Endothelial cell of umbilical vein (primary cell): ENCODE measurements at regions not wholly inside any gene's neighbourhood (a gene's known extent, or its start where the extent isn't known, plus 50 kb on each side); places are given as distances from the start of the nearest gene placed in this dataset.

ENCODE experiments used
- BruUV-seq: library from RNA; stranded (reverse); fragments of 400-500 nt; replicated peaks from 2 replicates; lab custom pipeline; 2021; lab: Mats Ljungman, UMichigan
- CTCF ChIA-PET: fragments of 300-600, 350-600 bp; sonication (Branson Sonifier 250); formaldehyde crosslinking; loops from one replicate; lab custom pipeline; 2021; ENCODE audit warnings: antibody characterized with exemption, inconsistent platforms; lab: Charles Lee
- POLR2A ChIA-PET: fragments of 300-600, 350-600 bp; sonication (Branson Sonifier 250); formaldehyde crosslinking; loops from one replicate; lab custom pipeline; 2021; ENCODE audit warnings: antibody characterized with exemption, inconsistent platforms; lab: Charles Lee
- DNase-seq: peaks from one replicate; pipeline ENCODE4 v3.0.0-alpha.2; 2011; ENCODE audit warnings: low read depth, low spot score
- FAIRE-seq: peaks from 2 replicates; lab custom pipeline; 2011; peaks lifted over from hg19 to GRCh38; lab: Jason Lieb, UNC
- H2AFZ ChIP-seq: 2 replicates; pipeline ENCODE4 v1.6.0; 2012; ENCODE audit warnings: low read depth, low read length, control low read depth, inconsistent platforms
- H3K27ac ChIP-seq: 2 replicates; pipeline ENCODE4 v1.5.1; 2011; ENCODE audit warnings: low read depth, mild to moderate bottlenecking, control low read depth, low read length, moderate library complexity; ENCODE audit not compliant: insufficient read depth
- H3K27me3 ChIP-seq, 2 experiments: 2 replicates each; pipeline versions ENCODE4 v1.6.0 to v1.6.1; 2011; ENCODE audit warnings: low read length in 2 of 2, mixed read lengths in 1 of 2; ENCODE audit not compliant: control insufficient read depth in 2 of 2, insufficient read depth in 2 of 2
- H3K36me3 ChIP-seq, 2 experiments: 2 replicates in 1 of 2; 3 replicates in 1 of 2; pipeline ENCODE4 v1.5.1; 2011; ENCODE audit warnings: low read length in 2 of 2, mild to moderate bottlenecking in 1 of 2, moderate library complexity in 1 of 2; ENCODE audit not compliant: control insufficient read depth in 2 of 2, insufficient read depth in 2 of 2; ENCODE audit errors: extremely low read depth in 1 of 2
- H3K4me1 ChIP-seq: 3 replicates; pipeline ENCODE4 v1.5.1; 2011; ENCODE audit warnings: mild to moderate bottlenecking, low read length; ENCODE audit not compliant: control insufficient read depth, insufficient read depth; ENCODE audit errors: extremely low read depth
- H3K4me2 ChIP-seq: 2 replicates; pipeline ENCODE4 v1.6.1; 2011; ENCODE audit warnings: low read length, control low read depth, mixed read lengths; ENCODE audit not compliant: insufficient read depth
- H3K4me3 ChIP-seq, 3 experiments: fragments of 200-600 bp in 1 of 3; sonication (generic), shearing (Covaris generic) in 1 of 3; replicated peaks in 1 of 3; 2 replicates each; pipeline ENCODE4 v1.5.1; 2011 to 2016; ENCODE audit warnings: control low read depth in 3 of 3, low read length in 3 of 3, mild to moderate bottlenecking in 2 of 3, inconsistent platforms in 1 of 3, low read depth in 1 of 3, moderate library complexity in 1 of 3; ENCODE audit not compliant: insufficient read depth in 1 of 3
- H3K79me2 ChIP-seq: 2 replicates; pipeline ENCODE4 v1.6.0; 2012; ENCODE audit warnings: low read length, inconsistent platforms; ENCODE audit not compliant: control insufficient read depth, insufficient read depth
- H3K9ac ChIP-seq: replicated peaks from 2 replicates; pipeline ENCODE3; 2011; ENCODE audit warnings: low read length, control low read depth; ENCODE audit not compliant: insufficient read depth; ENCODE audit errors: extremely low read depth
- H3K9me1 ChIP-seq: replicated peaks from 3 replicates; pipeline ENCODE4 v1.6.0; 2011; ENCODE audit warnings: mild to moderate bottlenecking, low read length; ENCODE audit not compliant: control insufficient read depth, insufficient read depth; ENCODE audit errors: extremely low read depth
- H3K9me3 ChIP-seq: replicated peaks from 2 replicates; pipeline ENCODE4 v1.5.1; 2012; ENCODE audit warnings: low read length, inconsistent platforms; ENCODE audit not compliant: control insufficient read depth, insufficient read depth
- H4K20me1 ChIP-seq: replicated peaks from 2 replicates; pipeline ENCODE3; 2011; ENCODE audit warnings: mild to moderate bottlenecking, low read length; ENCODE audit not compliant: control insufficient read depth, insufficient read depth; ENCODE audit errors: extremely low read depth
- CTCF ChIP-seq, 2 donors: IDR thresholded peaks; 1 replicate in 1 of 2; 2 replicates in 1 of 2; pipeline ENCODE4 v1.5.1; 2011; ENCODE audit warnings: low read length in 2 of 2, mild to moderate bottlenecking in 2 of 2, moderate library complexity in 2 of 2, control low read depth in 1 of 2, inconsistent platforms in 1 of 2, low read depth in 1 of 2; ENCODE audit not compliant: insufficient read depth in 1 of 2; ENCODE audit errors: extremely low read depth in 1 of 2
- EZH2 ChIP-seq: IDR thresholded peaks from 2 replicates; pipeline ENCODE4 v1.6.1; 2012; ENCODE audit warnings: borderline replicate concordance, low read depth, mild to moderate bottlenecking, moderate library complexity, low read length, inconsistent platforms; ENCODE audit not compliant: severe bottlenecking
- FOS ChIP-seq: IDR thresholded peaks from 2 replicates; pipeline ENCODE4 v1.6.1; 2011; ENCODE audit warnings: mild to moderate bottlenecking, low read length, moderate library complexity, borderline replicate concordance; ENCODE audit not compliant: insufficient read depth
- GATA2 ChIP-seq: IDR thresholded peaks from 2 replicates; pipeline ENCODE4 v1.7.0; 2011; ENCODE audit warnings: low read depth, mild to moderate bottlenecking, moderate library complexity, mixed read lengths, low read length; ENCODE audit not compliant: insufficient read length, insufficient read depth
- JUN ChIP-seq: IDR thresholded peaks from 2 replicates; pipeline ENCODE4 v1.6.1; 2011; ENCODE audit warnings: borderline replicate concordance, low read depth; ENCODE audit not compliant: insufficient read length, insufficient read depth
- MAX ChIP-seq: IDR thresholded peaks from 2 replicates; pipeline ENCODE4 v1.6.1; 2011; ENCODE audit not compliant: insufficient read depth, insufficient read length
- MYC ChIP-seq: IDR thresholded peaks from one replicate; pipeline ENCODE4 v1.6.1; 2011; ENCODE audit warnings: mild to moderate bottlenecking, low read depth, low read length
- POLR2A ChIP-seq: IDR thresholded peaks from 2 replicates; pipeline ENCODE4 v1.6.1; 2012; ENCODE audit warnings: low read depth, mild to moderate bottlenecking, control low read depth, low read length
- POLR2AphosphoS5 ChIP-seq: IDR thresholded peaks from 2 replicates; pipeline ENCODE4 v1.6.1; 2012; ENCODE audit warnings: low read depth, mild to moderate bottlenecking, control low read depth, low read length, moderate library complexity; ENCODE audit not compliant: insufficient read depth
- dilution Hi-C: fragments of 300-500 bp; cut with MboI; formaldehyde crosslinking; loops from one replicate; pipeline ENCODE4 v1.15.0; 2019; ENCODE audit warnings: low sequenced_read_pairs; ENCODE audit not compliant: extremely low pct_ligation_motif_present
- intact Hi-C: fragments of 100-400 bp; cut with micrococcal nuclease; formaldehyde crosslinking; loops from one replicate; pipeline ENCODE4 v1.10.0; 2022

- Histone ChIP-seq H3K27me3 (peaks cover 0 to 15% of the 10 kb centered on the region in 2 experiments), H3K36me3 (no peaks in the 10 kb centered on the region), H3K9me1 (no peaks in the 10 kb centered on the region), H4K20me1 (no peaks in the 10 kb centered on the region), H3K27ac (no peak overlapping the region), H3K4me1 (no peaks in the 10 kb centered on the region), H3K4me2 (no peak overlapping the region), H2AFZ (no peak overlapping the region), H3K9ac (no peak overlapping the region), H3K9me3 (no peaks in the 10 kb centered on the region), H3K4me3 (no peak overlapping the region), H3K79me2 (no peaks in the 10 kb centered on the region)
- no peak for FAIRE-seq
- intact Hi-C loops, result no loop called here
- TF ChIP-seq MAX (no peak), FOS (no peak), POLR2A (no peak), EZH2 (no peak), MYC (no peak), POLR2AphosphoS5 (no peak), JUN (no peak), CTCF (IDR thresholded peaks at IDR 0.05; ENCODE audit: extremely low read depth in 1 of 2, insufficient read depth in 1 of 2, low read depth in 1 of 2, low read length in 2 of 2) (no peak), GATA2 (no peak)
- CTCF ChIA-PET, result interaction anchor here (0.7 kb wide), 1 partner anchor 466 kb away, joined by 3 read pairs; no protein-coding TSS in a partner anchor
- DNase-seq, result no peak
- dilution Hi-C loops, result no loop called here
- POLR2A ChIA-PET, result no interaction called here
- BruUV-seq, result no TSS peak
Measured at GRCh38 chr2:15822151-15823044, 118.0 kb upstream of the MYCN start.
